GM21390 (cell line): ENCODE measurements at regions not wholly inside any gene's neighbourhood (a gene's known extent, or its start where the extent isn't known, plus 50 kb on each side); places are given as distances from the start of the nearest gene placed in this dataset.
"Not testable (repeated sequence)": the region's sequence is repeated elsewhere in the genome, so short reads cannot be mapped to it uniquely, and the experiment has no call there.

Experiments used
- ATAC-seq: cut with Tn5 transposase; IDR thresholded peaks from one replicate; pipeline ENCODE4 v1.9.1; 2021; ENCODE audit not compliant: unreplicated experiment

- ATAC-seq, result not testable (repeated sequence)
These were observed 66.3 kb downstream of the FAM72C start for GRCh38 chr1:143905214-143906179.

- ATAC-seq, result not testable (repeated sequence)
These were observed 67.2 kb downstream of the FAM72C start for GRCh38 chr1:143904622-143904979.

- not testable (repeated sequence) for ATAC-seq
These were observed 67.7 kb downstream of the FAM72C start for GRCh38 chr1:143903899-143904621.

- ATAC-seq, result not testable (repeated sequence)
These were observed 75.4 kb downstream of the FAM72C start for GRCh38 chr1:143896377-143896776.

GRCh38 chr1:143884932-143885574 lies 86.7 kb downstream of the FAM72C start:
- ATAC-seq, result peak; percentile 94

GRCh38 chr1:143884532-143884931 lies 87.3 kb downstream of the FAM72C start:
- ATAC-seq, result peak; percentile 80

GRCh38 chr1:143879757-143880536 lies 91.8 kb downstream of the FAM72C start:
- not testable (repeated sequence) for ATAC-seq

GRCh38 chr1:143875947-143876346 lies 95.8 kb downstream of the FAM72C start:
- ATAC-seq, result not testable (repeated sequence)

- ATAC-seq, result not testable (repeated sequence)
These were observed 97.2 kb downstream of the FAM72C start for GRCh38 chr1:143874625-143875024.

- ATAC-seq, result not testable (repeated sequence)
These were observed 98.1 kb downstream of the FAM72C start for GRCh38 chr1:143873650-143874049.

- ATAC-seq, result not testable (repeated sequence)
These were observed 101.4 kb downstream of the FAM72C start for GRCh38 chr1:143870388-143870787.

GRCh38 chr1:143867590-143868220 lies 104.1 kb downstream of the FAM72C start:
- ATAC-seq, result not testable (repeated sequence)

GRCh38 chr1:143863901-143864520 lies 107.8 kb downstream of the FAM72C start:
- ATAC-seq, result peak; percentile 71

GRCh38 chr1:143862722-143863121 lies 109.1 kb downstream of the FAM72C start:
- ATAC-seq, result not testable (repeated sequence)

- not testable (repeated sequence) for ATAC-seq
These were observed 110.5 kb downstream of the FAM72C start for GRCh38 chr1:143861306-143861705.

- ATAC-seq, result not testable (repeated sequence)
These were observed 115.9 kb downstream of the FAM72C start for GRCh38 chr1:143855867-143856266.

GRCh38 chr1:143854069-143854468 lies 117.7 kb downstream of the FAM72C start:
- not testable (repeated sequence) for ATAC-seq

- not testable (repeated sequence) for ATAC-seq
These were observed 121.1 kb downstream of the FAM72C start for GRCh38 chr1:143850637-143851036.

GRCh38 chr1:143848859-143849258 lies 122.9 kb downstream of the FAM72C start:
- not testable (repeated sequence) for ATAC-seq
